ENCODE measurements at regions not wholly inside any gene's neighbourhood (a gene's known extent, or its start where the extent isn't known, plus 50 kb on each side); places are given as distances from the start of the nearest gene placed in this dataset.
"Not testable (repeated sequence)": the region's sequence is repeated elsewhere in the genome, so short reads cannot be mapped to it uniquely, and the experiment has no call there.

DNA sequence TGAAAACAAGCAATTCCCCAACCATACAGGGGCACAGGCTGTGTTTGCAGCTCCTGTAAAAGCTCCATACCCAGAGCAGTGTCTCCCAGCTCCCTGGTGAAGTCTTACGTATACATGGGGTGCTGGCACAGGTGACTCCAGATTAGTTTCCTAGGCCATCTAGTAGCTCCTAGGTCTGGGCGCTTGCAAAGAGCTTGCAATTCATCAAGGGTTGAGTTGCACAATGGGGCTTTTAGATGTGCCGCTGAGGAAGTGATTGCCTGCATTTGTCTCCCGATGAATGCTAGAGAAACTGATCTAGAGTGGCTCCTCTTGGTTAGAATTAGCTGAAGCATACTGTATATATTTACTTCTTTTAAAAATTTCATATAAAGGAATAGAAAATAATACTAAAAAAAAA, 90.7 kb downstream of the PRR15 start:
- peak; percentile 88 for TF ChIP-seq CEBPB (IDR thresholded peaks at IDR 0.05; ENCODE audit: low read depth, low read length)
- TF ChIP-seq SP1 (IDR thresholded peaks at IDR 0.05; ENCODE audit: low read depth, low read length); POLR2A (IDR thresholded peaks at IDR 0.05; ENCODE audit: control extremely low read depth in 1 of 2, low read depth in 2 of 2, low read length in 2 of 2); RFX5 (IDR thresholded peaks at IDR 0.05; ENCODE audit: borderline replicate concordance, low read depth, low read length): not testable (repeated sequence)
- TF ChIP-seq, protein P1, sequence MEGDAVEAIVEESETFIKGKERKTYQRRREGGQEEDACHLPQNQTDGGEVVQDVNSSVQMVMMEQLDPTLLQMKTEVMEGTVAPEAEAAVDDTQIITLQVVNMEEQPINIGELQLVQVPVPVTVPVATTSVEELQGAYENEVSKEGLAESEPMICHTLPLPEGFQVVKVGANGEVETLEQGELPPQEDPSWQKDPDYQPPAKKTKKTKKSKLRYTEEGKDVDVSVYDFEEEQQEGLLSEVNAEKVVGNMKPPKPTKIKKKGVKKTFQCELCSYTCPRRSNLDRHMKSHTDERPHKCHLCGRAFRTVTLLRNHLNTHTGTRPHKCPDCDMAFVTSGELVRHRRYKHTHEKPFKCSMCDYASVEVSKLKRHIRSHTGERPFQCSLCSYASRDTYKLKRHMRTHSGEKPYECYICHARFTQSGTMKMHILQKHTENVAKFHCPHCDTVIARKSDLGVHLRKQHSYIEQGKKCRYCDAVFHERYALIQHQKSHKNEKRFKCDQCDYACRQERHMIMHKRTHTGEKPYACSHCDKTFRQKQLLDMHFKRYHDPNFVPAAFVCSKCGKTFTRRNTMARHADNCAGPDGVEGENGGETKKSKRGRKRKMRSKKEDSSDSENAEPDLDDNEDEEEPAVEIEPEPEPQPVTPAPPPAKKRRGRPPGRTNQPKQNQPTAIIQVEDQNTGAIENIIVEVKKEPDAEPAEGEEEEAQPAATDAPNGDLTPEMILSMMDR (IDR thresholded peaks at IDR 0.05; ENCODE audit: control extremely low read depth in 1 of 3, insufficient read depth in 1 of 3, low read depth in 1 of 3, low read length in 3 of 3), result not testable (repeated sequence)
- TF ChIP-seq, protein P2, sequence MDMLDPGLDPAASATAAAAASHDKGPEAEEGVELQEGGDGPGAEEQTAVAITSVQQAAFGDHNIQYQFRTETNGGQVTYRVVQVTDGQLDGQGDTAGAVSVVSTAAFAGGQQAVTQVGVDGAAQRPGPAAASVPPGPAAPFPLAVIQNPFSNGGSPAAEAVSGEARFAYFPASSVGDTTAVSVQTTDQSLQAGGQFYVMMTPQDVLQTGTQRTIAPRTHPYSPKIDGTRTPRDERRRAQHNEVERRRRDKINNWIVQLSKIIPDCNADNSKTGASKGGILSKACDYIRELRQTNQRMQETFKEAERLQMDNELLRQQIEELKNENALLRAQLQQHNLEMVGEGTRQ (IDR thresholded peaks at IDR 0.05; ENCODE audit: low read length), result not testable (repeated sequence)
